Gastrocnemius medialis (tissue), 4 donors: ENCODE measurements at regions not wholly inside any gene's neighbourhood (a gene's known extent, or its start where the extent isn't known, plus 50 kb on each side); places are given as distances from the start of the nearest gene placed in this dataset.
"Not testable (repeated sequence)": the region's sequence is repeated elsewhere in the genome, so short reads cannot be mapped to it uniquely, and the experiment has no call there.

Experiments
- ATAC-seq, 2 donors: fragments of 150-250 bp; one replicate each; pipeline ENCODE4 v1.9.1; 2016
- DNase-seq, 2 donors: peaks; one replicate each; pipeline ENCODE4 v3.0.0-alpha.2; 2019
- H3K27ac ChIP-seq, 4 donors: fragments of 200-600 bp; sonication (generic); 1 replicate in 1 of 4; 2 replicates in 3 of 4; pipeline ENCODE4 v1.5.1; 2016 to 2018; ENCODE audit warnings: mild to moderate bottlenecking in 2 of 4, moderate library complexity in 1 of 4
- H3K27me3 ChIP-seq, 3 donors: fragments of 200-600 bp; sonication (generic) in 2 of 3; 1 replicate in 1 of 3; 2 replicates in 2 of 3; pipeline versions ENCODE4 v1.5.1 to v1.6.0; 2016 to 2019; ENCODE audit warnings: mild to moderate bottlenecking in 1 of 3, moderate library complexity in 1 of 3
- H3K36me3 ChIP-seq, 2 donors: fragments of 200-600 bp; sonication (generic) in 1 of 2; one replicate each; pipeline ENCODE4 v1.5.1; 2017 to 2018
- H3K4me1 ChIP-seq, 2 donors: fragments of 200-600 bp; sonication (generic) in 1 of 2; one replicate each; pipeline ENCODE4 v1.5.1; 2016 to 2017; ENCODE audit warnings: mild to moderate bottlenecking in 2 of 2
- H3K4me3 ChIP-seq, 4 donors: fragments of 200-600 bp; sonication (generic) in 3 of 4; 1 replicate in 1 of 4; 2 replicates in 3 of 4; pipeline ENCODE4 v1.5.1; 2016 to 2019; ENCODE audit warnings: mild to moderate bottlenecking in 2 of 4
- H3K9me3 ChIP-seq, 3 donors: fragments of 200-600 bp; sonication (generic) in 2 of 3; 1 replicate in 1 of 3; 2 replicates in 2 of 3; pipeline ENCODE4 v1.5.1; 2016 to 2019
- POLR2A ChIP-seq, 2 donors: fragments of 450-650 bp; IDR thresholded peaks; one replicate each; pipeline ENCODE4 v1.6.1; 2017; ENCODE audit warnings: antibody characterized with exemption in 2 of 2, mild to moderate bottlenecking in 2 of 2, moderate library complexity in 2 of 2
- in situ Hi-C, 4 donors: fragments of 200-750 bp; cut with MboI; loops; one replicate each; pipeline versions ENCODE4 v1.15.0 to v1.8.0; 2017; ENCODE audit warnings: low sequenced_read_pairs in 4 of 4
- intact Hi-C: fragments of 100-400 bp; cut with DNase I; formaldehyde crosslinking; loops from one replicate; pipeline ENCODE4 v1.15.1; 2023; ENCODE audit warnings: low total_unique reads
- TF ChIP-seq, protein P1 (sequence below), 5 experiments: fragments of 450-650 bp in 3 of 5; fragments of 200-600 bp in 2 of 5; sonication (generic) in 2 of 5; IDR thresholded peaks in 4 of 5; conservative IDR thresholded peaks in 1 of 5; 1 replicate in 4 of 5; 2 replicates in 1 of 5; pipeline ENCODE4 v1.5.1; 2016 to 2019; ENCODE audit warnings: antibody characterized with exemption in 5 of 5, mild to moderate bottlenecking in 3 of 5, moderate library complexity in 3 of 5

DNA sequence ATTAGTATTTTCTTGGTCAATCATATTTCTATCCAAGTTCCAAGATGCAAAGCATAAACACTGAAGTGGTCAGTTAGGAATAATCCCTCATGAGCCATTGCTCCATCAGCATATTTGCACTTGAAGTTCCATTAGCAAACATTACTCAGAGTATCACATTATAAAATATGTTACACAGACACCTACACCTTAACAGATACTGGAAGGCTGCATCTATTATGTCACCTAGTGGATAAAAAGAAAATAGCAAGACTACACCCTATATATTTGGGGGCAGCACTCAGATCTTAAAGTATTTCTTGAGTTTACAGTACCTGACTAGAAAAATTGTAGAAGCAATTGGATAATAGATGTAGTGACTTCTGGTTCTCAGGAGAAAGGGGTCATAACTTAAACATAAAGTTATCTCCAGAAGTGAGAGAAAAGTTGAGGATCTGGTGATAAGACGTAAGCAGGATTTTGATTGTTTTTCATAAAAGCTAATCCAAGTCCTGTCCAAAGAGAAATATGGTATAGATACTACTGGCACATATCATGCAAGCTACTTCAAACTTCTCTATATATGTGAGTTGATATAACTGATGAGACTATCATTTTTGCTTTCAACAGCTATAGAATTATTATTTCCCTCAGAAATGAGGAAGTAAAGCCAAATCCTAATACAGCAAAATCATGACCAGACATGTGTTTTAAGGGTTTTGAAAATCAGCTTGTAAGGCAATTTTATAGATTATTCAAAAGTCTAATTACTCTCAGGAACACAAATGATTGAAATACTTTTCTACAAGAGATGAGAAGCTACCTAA, 422.2 kb downstream of the GBE1 start:
- H3K4me1 ChIP-seq = peaks cover 0 to 2% of the 10 kb centered on the region in 2 donors
- no peaks in the 10 kb centered on the region for H3K9me3 ChIP-seq
- in situ Hi-C loops (no loop called here), intact Hi-C loops (no loop called here)
- H3K4me3 ChIP-seq = no peak overlapping the region
- H3K27ac ChIP-seq = no peak overlapping the region
- no peaks in the 10 kb centered on the region for H3K27me3 ChIP-seq
- no peak for TF ChIP-seq POLR2A (IDR thresholded peaks at IDR 0.05)
- TF ChIP-seq, protein P1, sequence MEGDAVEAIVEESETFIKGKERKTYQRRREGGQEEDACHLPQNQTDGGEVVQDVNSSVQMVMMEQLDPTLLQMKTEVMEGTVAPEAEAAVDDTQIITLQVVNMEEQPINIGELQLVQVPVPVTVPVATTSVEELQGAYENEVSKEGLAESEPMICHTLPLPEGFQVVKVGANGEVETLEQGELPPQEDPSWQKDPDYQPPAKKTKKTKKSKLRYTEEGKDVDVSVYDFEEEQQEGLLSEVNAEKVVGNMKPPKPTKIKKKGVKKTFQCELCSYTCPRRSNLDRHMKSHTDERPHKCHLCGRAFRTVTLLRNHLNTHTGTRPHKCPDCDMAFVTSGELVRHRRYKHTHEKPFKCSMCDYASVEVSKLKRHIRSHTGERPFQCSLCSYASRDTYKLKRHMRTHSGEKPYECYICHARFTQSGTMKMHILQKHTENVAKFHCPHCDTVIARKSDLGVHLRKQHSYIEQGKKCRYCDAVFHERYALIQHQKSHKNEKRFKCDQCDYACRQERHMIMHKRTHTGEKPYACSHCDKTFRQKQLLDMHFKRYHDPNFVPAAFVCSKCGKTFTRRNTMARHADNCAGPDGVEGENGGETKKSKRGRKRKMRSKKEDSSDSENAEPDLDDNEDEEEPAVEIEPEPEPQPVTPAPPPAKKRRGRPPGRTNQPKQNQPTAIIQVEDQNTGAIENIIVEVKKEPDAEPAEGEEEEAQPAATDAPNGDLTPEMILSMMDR (IDR thresholded peaks at IDR 0.05 in 4 of 5, conservative IDR thresholded peaks at IDR 0.05 in 1 of 5) = peak in 1 of 5 experiments; percentile 24
- no peak for DNase-seq
- no peak for ATAC-seq
- no peaks in the 10 kb centered on the region for H3K36me3 ChIP-seq

DNA sequence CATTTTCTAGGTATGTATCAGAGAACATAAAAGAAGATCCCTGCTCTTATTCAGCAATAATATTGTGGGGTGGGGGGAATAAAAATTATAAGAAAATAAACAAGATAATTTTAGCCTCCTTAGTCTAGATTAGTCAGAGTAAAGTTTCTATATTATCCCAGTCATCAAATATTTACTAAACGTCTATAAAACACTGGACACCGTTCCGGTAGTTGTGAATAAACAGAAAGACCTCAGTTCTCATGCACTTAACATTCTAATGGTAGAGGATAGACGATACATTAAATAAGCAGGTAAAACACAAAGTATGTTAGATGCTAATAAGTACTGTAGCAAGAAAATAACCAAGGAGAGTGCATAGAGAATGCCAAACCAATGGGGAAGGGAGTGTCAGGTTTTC, 425.0 kb downstream of the GBE1 start:
- H3K4me1 ChIP-seq = no peaks in the 10 kb centered on the region
- no peak for ATAC-seq
- in situ Hi-C loops (no loop called here), intact Hi-C loops (no loop called here)
- H3K27me3 ChIP-seq = no peaks in the 10 kb centered on the region
- H3K9me3 ChIP-seq = no peaks in the 10 kb centered on the region
- no peak overlapping the region for H3K4me3 ChIP-seq
- H3K27ac ChIP-seq = no peak overlapping the region
- TF ChIP-seq, protein P1 (IDR thresholded peaks at IDR 0.05 in 4 of 5, conservative IDR thresholded peaks at IDR 0.05 in 1 of 5) = no peak
- no peak for TF ChIP-seq POLR2A (IDR thresholded peaks at IDR 0.05)
- no peaks in the 10 kb centered on the region for H3K36me3 ChIP-seq
- DNase-seq = no peak

DNA sequence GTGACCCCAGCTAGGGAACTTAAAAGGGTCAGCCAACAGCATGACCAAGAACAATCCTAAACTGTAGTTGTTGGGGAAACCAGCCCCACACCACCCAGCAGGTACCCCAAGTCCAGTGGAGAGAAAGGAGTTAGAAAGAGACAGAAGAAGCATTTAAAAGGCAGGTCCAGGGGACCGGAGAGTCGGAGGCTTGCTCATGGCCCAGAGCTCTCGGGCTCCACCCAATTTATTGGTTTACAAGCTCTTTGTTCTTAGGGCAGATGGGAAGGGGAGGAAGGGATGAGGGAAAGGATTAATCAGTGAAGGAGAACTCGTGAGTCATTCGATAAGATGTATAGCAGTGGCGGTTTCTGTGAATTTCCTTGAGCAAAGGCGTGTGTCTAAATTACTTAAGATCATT, 431.6 kb downstream of the GBE1 start:
- in situ Hi-C loops, H3K9me3 ChIP-seq, H3K4me3 ChIP-seq, H3K4me1 ChIP-seq, DNase-seq, intact Hi-C loops, H3K27me3 ChIP-seq, H3K36me3 ChIP-seq, H3K27ac ChIP-seq, ATAC-seq: not testable (repeated sequence)

DNA sequence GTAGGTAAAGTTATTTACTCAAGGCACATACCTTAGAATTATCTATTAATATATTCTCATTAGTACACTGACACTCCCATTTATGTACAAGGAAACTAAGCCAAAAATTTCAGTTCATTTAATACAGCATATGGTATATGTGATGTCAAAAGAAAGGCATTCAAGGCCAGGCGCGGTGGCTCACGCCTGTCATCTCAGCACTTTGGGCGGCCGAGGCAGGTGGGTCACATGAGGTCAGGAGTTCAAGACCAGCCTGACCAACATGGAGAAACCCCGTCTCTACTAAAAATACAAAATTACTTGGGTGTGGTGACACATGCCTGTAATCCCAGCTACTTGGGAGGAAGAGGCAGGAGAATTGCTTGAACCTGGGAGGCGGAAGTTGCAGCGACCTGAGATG, 435.2 kb downstream of the GBE1 start:
- Histone ChIP-seq H3K27me3 (no peaks in the 10 kb centered on the region), H3K4me1 (no peaks in the 10 kb centered on the region), H3K27ac (no peak overlapping the region), H3K4me3 (no peak overlapping the region), H3K36me3 (no peaks in the 10 kb centered on the region), H3K9me3 (no peaks in the 10 kb centered on the region)
- intact Hi-C loops = no loop called here
- TF ChIP-seq, protein P1 (IDR thresholded peaks at IDR 0.05 in 4 of 5, conservative IDR thresholded peaks at IDR 0.05 in 1 of 5) = no peak
- TF ChIP-seq POLR2A (IDR thresholded peaks at IDR 0.05) = no peak
- ATAC-seq (no peak), DNase-seq (no peak)
- in situ Hi-C loops = no loop called here

DNA sequence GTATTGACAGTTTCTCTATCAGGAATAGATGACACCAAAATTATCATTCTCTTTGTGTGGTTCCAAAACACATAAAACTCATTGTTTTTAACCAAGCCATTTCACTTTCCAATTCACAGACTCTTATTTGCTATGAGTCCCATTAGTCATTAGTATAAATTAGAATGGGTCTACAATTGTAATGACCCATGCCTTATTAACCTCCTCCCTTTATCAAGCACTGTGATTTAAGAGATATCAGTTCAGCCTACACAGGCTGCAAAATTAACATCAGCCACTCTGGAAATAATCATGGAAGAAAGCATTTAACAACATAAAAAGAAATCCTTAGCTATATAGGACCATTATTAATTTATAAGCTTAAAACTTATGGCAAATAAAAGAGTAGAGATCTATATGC, 440.6 kb downstream of the GBE1 start:
- H3K9me3 ChIP-seq = no peaks in the 10 kb centered on the region
- TF ChIP-seq, protein P1 (IDR thresholded peaks at IDR 0.05 in 4 of 5, conservative IDR thresholded peaks at IDR 0.05 in 1 of 5) = no peak
- ATAC-seq = no peak
- DNase-seq = no peak
- in situ Hi-C loops = no loop called here
- H3K27ac ChIP-seq = no peak overlapping the region
- intact Hi-C loops = no loop called here
- H3K4me1 ChIP-seq = no peaks in the 10 kb centered on the region
- H3K36me3 ChIP-seq = no peaks in the 10 kb centered on the region
- H3K27me3 ChIP-seq = no peaks in the 10 kb centered on the region
- H3K4me3 ChIP-seq = no peak overlapping the region
